GM18907 (cell line): ENCODE measurements at regions not wholly inside any gene's neighbourhood (a gene's known extent, or its start where the extent isn't known, plus 50 kb on each side); places are given as distances from the start of the nearest gene placed in this dataset.
"Not testable (repeated sequence)": the region's sequence is repeated elsewhere in the genome, so short reads cannot be mapped to it uniquely, and the experiment has no call there.

Source experiments
- ATAC-seq: cut with Tn5 transposase; IDR thresholded peaks from one replicate; pipeline ENCODE4 v1.9.1; 2021; ENCODE audit warnings: mild to moderate bottlenecking, moderate library complexity; ENCODE audit not compliant: unreplicated experiment

DNA sequence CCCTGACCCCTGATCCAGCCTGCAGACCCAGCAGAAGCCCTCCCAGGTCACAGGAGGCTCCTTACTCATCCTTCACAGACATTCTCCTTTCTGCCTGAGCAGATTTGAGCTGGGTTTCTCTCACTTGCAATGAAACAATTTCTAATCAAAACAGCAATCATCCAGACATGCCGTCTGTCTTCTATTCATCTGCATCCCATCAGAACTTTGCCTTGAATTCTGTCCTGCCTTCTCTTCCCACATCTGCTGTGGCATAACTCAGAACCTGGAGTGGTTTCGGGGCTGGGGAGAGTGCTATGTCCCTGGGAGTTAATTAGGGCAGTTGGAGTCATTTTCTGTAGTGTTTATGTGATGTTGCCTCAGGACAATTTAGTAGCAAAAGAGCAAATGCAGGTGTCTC, 278.6 kb downstream of the CBLN1 start:
- no peak for ATAC-seq

DNA sequence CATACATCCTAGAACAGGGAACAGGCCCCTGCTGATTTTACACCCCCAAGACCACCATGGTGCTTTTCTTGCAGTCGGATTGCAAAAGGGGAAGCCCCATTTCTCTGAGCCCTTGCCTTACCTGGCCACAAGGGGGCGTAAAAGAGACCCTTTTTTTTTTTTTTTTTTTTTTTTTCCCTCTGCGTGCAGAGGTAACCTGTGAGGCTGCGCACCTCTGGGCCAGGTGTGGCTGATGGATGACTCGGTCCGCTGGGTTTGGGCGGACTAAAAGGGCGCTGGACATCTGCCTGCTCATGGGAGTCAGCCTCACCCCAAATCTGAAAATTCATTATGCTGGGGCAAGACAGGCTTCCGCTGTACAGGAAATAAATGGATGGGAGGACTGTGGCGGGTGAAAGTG, 281.0 kb downstream of the CBLN1 start:
- ATAC-seq, result no peak

GRCh38 chr16:48999508-48999907, 282.1 kb downstream of the CBLN1 start:
- no peak for ATAC-seq

DNA sequence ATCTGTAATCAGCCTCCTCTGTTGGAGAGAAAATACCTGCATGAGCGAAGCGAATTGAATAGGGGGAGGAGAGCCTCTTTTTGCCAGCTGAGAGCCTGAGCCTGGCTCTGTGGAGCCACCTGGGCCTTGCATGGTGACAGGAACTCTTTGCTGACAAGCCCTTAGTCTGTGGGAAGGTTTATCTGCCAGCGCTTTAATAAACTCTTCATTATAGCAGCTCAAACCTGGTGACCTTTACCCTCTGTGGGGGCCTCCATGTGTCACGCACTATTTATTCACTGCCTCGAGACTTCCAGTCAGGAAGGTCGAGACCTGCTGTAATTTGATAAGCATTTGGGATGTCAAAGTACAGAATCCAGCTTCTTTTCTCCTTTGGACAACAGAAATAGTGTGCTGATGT, 282.6 kb downstream of the CBLN1 start:
- no peak for ATAC-seq

DNA sequence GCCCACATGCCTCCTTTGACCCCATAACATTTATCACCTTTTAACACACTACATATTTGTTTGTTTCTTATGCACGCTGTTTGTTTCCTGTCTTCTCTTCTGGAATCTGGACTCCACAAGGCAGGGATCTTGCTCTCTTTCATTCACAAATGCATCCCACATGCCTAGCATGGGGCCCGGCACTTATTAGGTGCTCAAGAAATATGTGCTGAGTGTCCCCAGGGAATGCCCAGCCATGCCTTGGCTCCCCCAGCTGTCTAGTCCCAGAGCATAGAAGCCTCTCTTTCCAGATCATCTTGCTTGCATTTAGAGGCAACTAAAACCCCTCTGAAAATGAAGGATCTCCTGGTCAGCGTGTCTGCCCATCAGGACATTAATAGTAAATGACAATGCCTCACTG, 283.7 kb downstream of the CBLN1 start:
- no peak for ATAC-seq

DNA sequence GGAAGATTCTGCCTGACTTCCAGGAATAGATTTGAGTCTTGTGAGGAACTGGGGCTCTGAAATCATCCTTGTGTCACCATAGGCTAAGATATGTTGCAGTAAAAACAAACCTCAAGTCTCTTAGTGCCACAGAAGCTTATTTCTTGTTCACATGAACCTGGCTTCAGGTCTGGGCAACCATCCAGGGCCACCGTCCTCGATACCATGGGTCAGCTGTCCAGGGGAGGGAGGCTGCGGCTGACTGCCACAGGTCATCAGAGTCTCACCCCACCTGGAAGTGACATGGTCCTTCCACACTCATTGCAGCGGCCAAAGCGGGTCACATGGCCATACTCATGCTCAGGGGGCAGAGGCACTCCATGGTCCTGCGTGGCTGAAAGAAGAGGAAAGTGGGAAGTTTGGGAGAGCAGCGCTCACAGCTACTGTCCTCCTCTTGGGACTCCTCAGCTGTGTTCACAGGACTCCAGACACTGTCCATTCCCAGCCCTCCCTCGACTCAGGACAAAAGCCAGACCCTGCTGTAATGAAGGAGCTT, 284.5 kb downstream of the CBLN1 start:
- ATAC-seq, result no peak

DNA sequence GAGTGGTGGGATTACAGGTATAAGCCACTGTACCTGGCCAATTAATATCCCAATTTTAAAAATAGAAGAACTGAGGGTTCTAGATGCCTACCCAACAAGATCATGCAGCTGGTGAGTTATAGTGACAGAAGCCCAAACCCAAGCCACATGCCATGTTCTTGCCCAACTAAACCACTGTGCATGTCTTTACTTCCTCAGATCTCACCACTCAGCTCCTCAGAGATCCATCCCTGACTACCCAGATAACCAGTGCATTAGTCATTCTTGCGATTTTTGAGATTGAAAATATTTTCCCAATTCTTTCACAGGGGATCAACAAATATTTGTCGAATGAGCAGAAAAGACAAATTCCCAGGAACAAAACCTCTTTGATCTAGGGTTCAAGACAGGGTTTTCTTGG, 303.1 kb downstream of the CBLN1 start:
- no peak for ATAC-seq

DNA sequence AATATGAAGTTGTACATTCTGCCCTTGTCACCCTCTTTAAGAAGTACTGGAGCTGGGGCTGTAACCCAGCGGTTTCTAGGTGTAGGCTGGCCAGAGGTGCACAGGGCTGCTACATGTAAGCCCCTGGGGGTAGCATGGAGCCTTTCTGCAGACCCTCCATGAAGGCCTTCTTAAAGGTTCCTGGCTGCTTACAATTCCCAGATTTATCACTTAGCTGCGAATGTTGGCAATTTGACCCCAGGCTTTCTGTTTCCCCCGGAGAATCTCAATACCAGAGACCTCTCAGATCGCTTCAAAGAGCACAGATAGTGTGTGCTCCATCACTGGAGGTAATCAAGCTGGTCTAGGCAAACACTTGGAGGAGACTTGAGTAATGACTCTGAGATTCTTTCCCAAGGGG, 309.4 kb downstream of the CBLN1 start:
- ATAC-seq, result no peak

DNA sequence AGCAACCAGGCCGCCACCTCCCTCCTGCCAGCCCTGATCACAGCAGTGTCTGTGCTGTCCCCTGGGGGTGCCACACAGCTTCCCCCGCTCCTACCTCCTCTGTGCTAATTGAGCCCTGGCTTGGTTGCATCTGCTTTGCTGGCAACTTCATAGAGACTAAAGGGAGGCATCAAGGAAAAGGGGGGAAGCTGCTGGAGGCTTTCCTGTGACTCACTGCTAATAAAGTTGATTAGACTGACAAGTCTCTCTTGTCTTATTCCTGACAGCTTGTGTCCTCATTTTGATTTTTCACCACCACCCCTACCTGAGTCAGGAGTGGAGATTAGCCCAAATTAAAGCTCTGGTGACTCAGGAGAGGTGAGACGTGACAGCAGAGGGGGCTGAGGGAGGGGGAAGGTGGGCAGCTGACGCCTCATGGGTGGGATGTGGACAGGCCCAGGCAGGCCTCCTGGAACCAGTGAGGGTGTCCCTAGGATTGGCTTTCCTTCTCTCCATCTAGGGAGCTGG, 310.0 kb downstream of the CBLN1 start:
- ATAC-seq, result no peak

GRCh38 chr16:48970216-48970615, 311.4 kb downstream of the CBLN1 start:
- no peak for ATAC-seq

GRCh38 chr16:48969611-48970010, 312.0 kb downstream of the CBLN1 start:
- ATAC-seq, result no peak

DNA sequence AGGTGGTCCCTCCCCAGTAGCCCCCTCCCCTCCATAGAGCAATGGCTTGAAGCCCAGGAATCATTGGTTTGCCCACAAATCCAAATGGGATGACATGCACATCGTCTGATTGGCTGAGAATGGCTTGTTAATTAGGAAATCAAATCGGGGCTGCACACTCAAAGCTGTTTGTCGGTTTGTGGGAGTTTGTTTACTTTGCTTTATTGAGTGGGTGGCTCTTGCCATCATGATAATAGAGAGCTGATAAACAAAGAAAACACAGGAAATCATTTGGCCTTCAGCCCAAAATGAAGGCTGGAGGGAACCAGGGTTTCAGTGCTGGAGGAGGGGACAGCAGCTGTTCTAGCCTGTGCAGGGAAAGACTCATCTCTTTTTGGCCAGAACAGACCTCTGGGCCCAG, 316.3 kb downstream of the CBLN1 start:
- ATAC-seq, result no peak

GRCh38 chr16:48963901-48964615, 317.6 kb downstream of the CBLN1 start:
- ATAC-seq, result no peak

DNA sequence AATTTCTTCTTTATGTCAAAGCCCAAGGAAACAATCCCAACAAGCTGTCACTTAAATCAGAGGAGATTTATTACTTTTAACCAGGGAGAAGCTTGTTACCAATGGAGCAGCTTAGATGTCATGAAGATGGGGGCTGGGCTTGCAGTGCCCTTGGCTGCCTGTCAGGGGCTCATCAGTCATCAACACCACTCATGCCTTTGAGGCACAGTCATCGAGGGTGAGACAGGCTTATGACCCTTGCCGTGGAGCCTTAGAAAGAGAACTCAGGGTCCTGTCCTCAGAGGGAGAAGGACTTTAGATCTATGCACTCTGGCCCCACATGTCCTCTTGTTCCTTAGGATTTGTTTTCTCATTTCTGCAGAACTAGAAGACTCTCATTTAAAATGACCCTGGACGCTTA, 318.3 kb downstream of the CBLN1 start:
- no peak for ATAC-seq

GRCh38 chr16:48961546-48961945, 320.1 kb downstream of the CBLN1 start:
- ATAC-seq, result no peak

DNA sequence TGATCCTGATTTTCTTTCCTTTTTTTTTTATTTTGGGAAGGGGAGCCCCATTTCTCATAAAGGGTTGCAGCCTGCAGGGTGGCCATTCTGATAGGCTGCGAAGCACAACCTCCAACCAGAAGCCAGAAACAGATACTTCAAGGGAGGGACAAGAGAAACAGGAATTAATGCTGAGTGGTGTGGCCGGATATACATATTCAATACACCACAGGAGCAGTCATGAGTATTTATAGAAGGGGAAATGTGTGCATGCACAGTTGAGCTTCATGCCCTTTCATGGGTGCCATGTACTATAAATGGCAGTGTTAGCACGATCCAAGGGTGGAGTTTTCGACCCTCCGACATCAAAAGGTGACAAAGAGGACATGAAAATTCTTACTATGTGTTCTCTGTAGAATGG, 320.8 kb downstream of the CBLN1 start:
- ATAC-seq, result no peak

- ATAC-seq, result no peak
These were observed 321.9 kb downstream of the CBLN1 start for GRCh38 chr16:48959747-48960146.

- no peak for ATAC-seq
These were observed 322.4 kb downstream of the CBLN1 start for GRCh38 chr16:48959204-48959603.

DNA sequence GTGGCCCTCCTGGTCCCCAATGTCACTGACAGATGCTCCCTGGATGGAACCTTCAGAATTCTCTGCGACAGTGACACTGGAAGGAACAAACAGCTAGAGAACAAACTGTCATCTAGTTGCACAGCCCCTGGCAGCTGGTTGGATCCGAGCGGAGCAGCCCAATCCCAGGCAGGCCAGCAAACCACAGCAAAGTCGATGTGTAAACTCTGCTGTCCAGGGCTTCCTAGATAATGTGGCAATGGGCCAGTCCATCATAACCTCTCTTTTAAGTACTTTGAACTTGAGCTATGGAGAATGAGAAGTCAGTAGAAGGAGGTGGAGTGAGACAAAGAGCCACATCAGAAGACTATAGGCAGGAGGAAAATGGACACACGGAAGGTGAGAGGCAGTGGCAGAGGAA, 323.0 kb downstream of the CBLN1 start:
- ATAC-seq, result no peak

DNA sequence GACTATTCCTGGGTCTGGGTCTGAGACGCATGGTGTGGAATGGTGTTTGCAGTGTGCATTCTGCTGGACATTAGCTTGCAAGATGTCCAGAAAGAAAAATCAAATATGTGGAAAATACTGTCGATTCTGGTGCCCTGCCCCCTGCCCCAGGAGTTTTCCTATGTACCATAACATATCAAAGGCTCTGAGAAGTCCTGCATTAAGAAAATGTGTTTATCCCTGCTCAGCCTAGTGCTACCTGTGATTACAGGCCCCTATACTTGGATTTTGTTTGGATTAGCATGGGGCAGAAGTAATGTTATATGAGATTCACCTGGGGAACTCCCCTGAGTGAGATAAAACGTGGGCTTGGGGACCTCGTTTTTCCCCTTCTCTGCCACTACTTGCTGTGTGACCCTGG, 325.0 kb downstream of the CBLN1 start:
- no peak for ATAC-seq

DNA sequence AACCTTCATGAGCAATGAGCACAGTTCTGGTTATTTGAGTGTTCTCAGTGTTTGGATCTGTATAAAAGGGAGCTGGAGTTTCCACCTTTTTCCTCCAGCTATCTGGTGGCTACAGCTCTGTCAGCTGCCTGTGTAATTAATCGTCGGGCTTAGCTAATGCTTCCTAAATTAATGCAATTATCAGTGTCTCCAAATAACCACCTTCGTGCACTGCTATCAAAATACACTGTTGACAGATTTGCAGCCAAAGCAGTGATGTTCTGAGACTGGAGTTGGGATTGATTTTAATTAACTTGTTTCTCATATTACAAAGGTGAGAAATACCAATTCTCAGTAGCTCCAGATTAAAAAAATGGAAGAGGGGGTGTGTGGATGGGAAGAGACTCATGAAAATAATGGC, 325.8 kb downstream of the CBLN1 start:
- no peak for ATAC-seq

DNA sequence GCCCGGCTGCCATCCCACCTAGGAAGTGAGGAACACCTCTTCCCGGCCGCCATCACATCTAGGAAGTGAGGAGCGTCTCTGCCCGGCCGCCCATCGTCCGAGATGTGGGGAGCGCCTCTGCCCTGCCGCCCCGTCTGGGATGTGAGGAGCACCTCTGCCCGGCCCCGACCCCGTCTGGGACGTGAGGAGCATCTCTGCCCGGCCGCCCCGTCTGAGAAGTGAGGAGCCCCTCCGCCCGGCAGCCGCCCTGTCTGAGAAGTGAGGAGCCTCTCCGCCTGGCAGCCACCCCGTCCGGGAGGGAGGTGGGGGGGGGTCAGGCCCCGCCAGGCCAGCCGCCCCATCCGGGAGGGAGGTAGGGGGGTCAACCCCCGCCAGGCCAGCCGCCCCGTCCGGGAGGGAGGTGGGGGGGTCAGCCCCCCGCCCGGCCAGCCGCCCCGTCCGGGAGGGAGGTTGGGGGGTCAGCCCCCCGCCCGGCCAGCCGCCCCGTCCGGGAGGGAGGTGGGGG, 330.0 kb downstream of the CBLN1 start:
- ATAC-seq, result not testable (repeated sequence)

- no peak for ATAC-seq
These were observed 331.5 kb downstream of the CBLN1 start for GRCh38 chr16:48950184-48950583.
